ENCODE measurements at regions not wholly inside any gene's neighbourhood (a gene's known extent, or its start where the extent isn't known, plus 50 kb on each side); places are given as distances from the start of the nearest gene placed in this dataset.

DNA sequence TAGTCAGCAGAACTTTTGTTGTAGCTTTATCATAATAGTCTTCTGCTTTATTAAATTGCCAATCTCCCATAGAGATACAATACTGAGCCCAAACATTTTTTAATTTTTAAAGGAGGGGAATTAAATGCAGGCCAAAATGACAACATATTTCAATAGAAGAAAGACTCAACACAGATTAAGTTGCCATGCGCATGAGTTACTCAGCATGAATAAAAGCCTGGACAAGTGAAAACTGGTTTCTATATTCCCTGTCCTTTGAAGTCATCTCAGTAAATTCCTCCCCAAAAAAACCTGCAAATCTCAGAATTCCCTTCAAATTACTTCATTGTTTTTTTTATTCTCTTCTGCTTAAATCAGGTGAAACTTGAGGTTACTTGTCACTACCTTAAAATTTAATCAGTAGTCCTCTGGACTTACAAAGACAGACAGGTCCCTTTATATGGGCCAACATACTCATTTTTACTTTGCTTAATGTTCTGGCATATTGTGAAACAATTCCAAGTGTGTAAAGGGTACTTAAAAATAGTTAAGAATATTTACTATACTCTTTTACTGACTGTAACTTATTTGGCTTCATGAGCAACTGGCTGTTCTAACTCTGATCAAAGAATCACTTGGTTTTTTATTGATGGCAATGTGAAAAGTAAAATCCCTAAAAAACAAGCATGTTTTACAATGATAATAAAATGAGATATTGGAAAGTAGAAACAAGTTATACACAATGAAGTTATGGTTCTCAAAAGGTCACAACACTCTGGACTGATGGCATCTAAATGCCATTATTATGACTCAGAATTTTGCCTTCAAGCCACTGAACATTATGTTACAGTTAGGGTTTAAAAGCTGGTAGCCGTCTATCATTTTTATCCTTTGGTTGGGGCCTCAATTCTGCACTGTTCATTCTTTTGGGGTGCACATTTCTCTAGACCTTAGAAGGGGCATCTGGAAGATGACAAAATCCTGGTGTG, 49.9 kb upstream of the COL21A1 start:
- H3K27me3 Mint-ChIP-seq (ENCODE audit: low read depth) = no peaks in the 10 kb centered on the region
- Histone ChIP-seq H3K4ac (ENCODE audit: low read depth, low read length) (no peak overlapping the region), H3K9ac (ENCODE audit: extremely low read depth, insufficient read length, low read length) (no peak overlapping the region), H3K23me2 (ENCODE audit: insufficient read length, low read depth, low read length, poor library complexity, severe bottlenecking) (no peaks in the 10 kb centered on the region), H2BK20ac (ENCODE audit: low read depth, low read length, poor library complexity, severe bottlenecking) (no peak overlapping the region), H4K5ac (ENCODE audit: insufficient read length, low read depth, low read length) (no peak overlapping the region), H4K8ac (replicated peaks; ENCODE audit: insufficient read length, low read depth, low read length) (no peak overlapping the region), H2BK15ac (ENCODE audit: low read depth, low read length) (no peak overlapping the region), H3K14ac (ENCODE audit: insufficient read depth, low read length) (no peak overlapping the region), H2BK120ac (ENCODE audit: low read depth, low read length, poor library complexity, severe bottlenecking) (no peak overlapping the region), H3K56ac (ENCODE audit: insufficient read length, low read depth, low read length) (no peak overlapping the region), H2BK5ac (ENCODE audit: insufficient read length, low read length) (no peak overlapping the region), H3K23ac (ENCODE audit: insufficient read length, low read depth, low read length) (no peak overlapping the region), H3K79me1 (ENCODE audit: insufficient read depth, low read depth, low read length, poor library complexity, severe bottlenecking) (no peaks in the 10 kb centered on the region), H3K27ac (ENCODE audit: insufficient read length, low read depth, low read length) (no peak overlapping the region), H2BK12ac (ENCODE audit: insufficient read length, low read depth, low read length) (no peak overlapping the region), H4K91ac (ENCODE audit: insufficient read length, low read depth, low read length) (no peak overlapping the region), H3K79me2 (ENCODE audit: insufficient read depth, low read length) (no peaks in the 10 kb centered on the region), H3T11ph (ENCODE audit: low read length) (no peak overlapping the region), H2AK5ac (ENCODE audit: insufficient read length, low read length) (no peak overlapping the region), H3K4me2 (ENCODE audit: insufficient read depth, insufficient read length, low read length) (no peak overlapping the region), H4K20me1 (ENCODE audit: control insufficient read depth, insufficient read depth, insufficient read length) (no peaks in the 10 kb centered on the region), H2AFZ (ENCODE audit: low read length) (no peak overlapping the region), H3K27me3 (ENCODE audit: insufficient read depth, low read length) (no peaks in the 10 kb centered on the region), H3K18ac (ENCODE audit: insufficient read length, low read depth, low read length) (no peak overlapping the region), H3K4me1 (ENCODE audit: insufficient read depth, low read length) (no peaks in the 10 kb centered on the region), H3K9me3 (ENCODE audit: control insufficient read depth, low read depth, low read length) (no peaks in the 10 kb centered on the region)
- H3K4me1 Mint-ChIP-seq = peaks cover 2% of the 10 kb centered on the region in 2 experiments; a peak in 3 of 4 replicates
- no peak for DNase-seq
- H3K36me3 Mint-ChIP-seq (ENCODE audit: insufficient read depth in 1 of 3, low read depth in 3 of 3) = no peaks in the 10 kb centered on the region
- TF ChIP-seq, protein P1, sequence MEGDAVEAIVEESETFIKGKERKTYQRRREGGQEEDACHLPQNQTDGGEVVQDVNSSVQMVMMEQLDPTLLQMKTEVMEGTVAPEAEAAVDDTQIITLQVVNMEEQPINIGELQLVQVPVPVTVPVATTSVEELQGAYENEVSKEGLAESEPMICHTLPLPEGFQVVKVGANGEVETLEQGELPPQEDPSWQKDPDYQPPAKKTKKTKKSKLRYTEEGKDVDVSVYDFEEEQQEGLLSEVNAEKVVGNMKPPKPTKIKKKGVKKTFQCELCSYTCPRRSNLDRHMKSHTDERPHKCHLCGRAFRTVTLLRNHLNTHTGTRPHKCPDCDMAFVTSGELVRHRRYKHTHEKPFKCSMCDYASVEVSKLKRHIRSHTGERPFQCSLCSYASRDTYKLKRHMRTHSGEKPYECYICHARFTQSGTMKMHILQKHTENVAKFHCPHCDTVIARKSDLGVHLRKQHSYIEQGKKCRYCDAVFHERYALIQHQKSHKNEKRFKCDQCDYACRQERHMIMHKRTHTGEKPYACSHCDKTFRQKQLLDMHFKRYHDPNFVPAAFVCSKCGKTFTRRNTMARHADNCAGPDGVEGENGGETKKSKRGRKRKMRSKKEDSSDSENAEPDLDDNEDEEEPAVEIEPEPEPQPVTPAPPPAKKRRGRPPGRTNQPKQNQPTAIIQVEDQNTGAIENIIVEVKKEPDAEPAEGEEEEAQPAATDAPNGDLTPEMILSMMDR (conservative IDR thresholded peaks at IDR 0.05) = no peak
- H3K27ac Mint-ChIP-seq = no peak overlapping the region
- WGBS (ENCODE audit: extremely low coverage, insufficient read length, low lambda C conversion rate) = no CpG with 5 or more reads among the region's 2 CpGs
- no peak overlapping the region for H3K4me3 Mint-ChIP-seq
- H3K9me3 Mint-ChIP-seq = peaks cover 0 to 3% of the 10 kb centered on the region in 2 experiments; a peak in 1 of 5 replicates
